ENCODE measurements at regions not wholly inside any gene's neighbourhood (a gene's known extent, or its start where the extent isn't known, plus 50 kb on each side); places are given as distances from the start of the nearest gene placed in this dataset.
"Not testable (repeated sequence)": the region's sequence is repeated elsewhere in the genome, so short reads cannot be mapped to it uniquely, and the experiment has no call there.

GRCh38 chr1:168835176-168835575 lies 106.2 kb upstream of the DPT start:
- TF ChIP-seq CTCF (IDR thresholded peaks at IDR 0.05; ENCODE audit: low read depth, low read length) (no peak), POLR2A (IDR thresholded peaks at IDR 0.05; ENCODE audit: extremely low read depth, insufficient read length) (no peak), MAX (IDR thresholded peaks at IDR 0.05; ENCODE audit: low read depth, low read length) (no peak), MYC (IDR thresholded peaks at IDR 0.05; ENCODE audit: low read depth, low read length) (no peak)
- no peak for DNase-seq (ENCODE audit: low read depth)
- no peak overlapping the region for H3K4me3 ChIP-seq (ENCODE audit: low read depth, low read length)

- TF ChIP-seq POLR2A (IDR thresholded peaks at IDR 0.05; ENCODE audit: extremely low read depth, insufficient read length) (no peak), MAX (IDR thresholded peaks at IDR 0.05; ENCODE audit: low read depth, low read length) (no peak), MYC (IDR thresholded peaks at IDR 0.05; ENCODE audit: low read depth, low read length) (no peak), CTCF (IDR thresholded peaks at IDR 0.05; ENCODE audit: low read depth, low read length) (no peak)
- no peak for DNase-seq (ENCODE audit: low read depth)
- H3K4me3 ChIP-seq (ENCODE audit: low read depth, low read length), result no peak overlapping the region
Observed at GRCh38 chr1:168835791-168836190, 106.8 kb upstream of the DPT start.

GRCh38 chr1:168836469-168836868 lies 107.5 kb upstream of the DPT start:
- TF ChIP-seq MAX (IDR thresholded peaks at IDR 0.05; ENCODE audit: low read depth, low read length) (no peak), POLR2A (IDR thresholded peaks at IDR 0.05; ENCODE audit: extremely low read depth, insufficient read length) (no peak), CTCF (IDR thresholded peaks at IDR 0.05; ENCODE audit: low read depth, low read length) (no peak), MYC (IDR thresholded peaks at IDR 0.05; ENCODE audit: low read depth, low read length) (no peak)
- H3K4me3 ChIP-seq (ENCODE audit: low read depth, low read length), result no peak overlapping the region
- DNase-seq (ENCODE audit: low read depth), result no peak

GRCh38 chr1:168837230-168837629 lies 108.2 kb upstream of the DPT start:
- H3K4me3 ChIP-seq (ENCODE audit: low read depth, low read length); DNase-seq (ENCODE audit: low read depth): not testable (repeated sequence)

GRCh38 chr1:168842306-168842705 lies 113.3 kb upstream of the DPT start:
- TF ChIP-seq MYC (IDR thresholded peaks at IDR 0.05; ENCODE audit: low read depth, low read length) (no peak), MAX (IDR thresholded peaks at IDR 0.05; ENCODE audit: low read depth, low read length) (no peak)
- DNase-seq (ENCODE audit: low read depth), result no peak
- H3K4me3 ChIP-seq (ENCODE audit: low read depth, low read length), result no peak overlapping the region

- H3K4me3 ChIP-seq (ENCODE audit: low read depth, low read length), result no peak overlapping the region
- no peak for DNase-seq (ENCODE audit: low read depth)
- TF ChIP-seq MYC (IDR thresholded peaks at IDR 0.05; ENCODE audit: low read depth, low read length), result no peak
- no peak for TF ChIP-seq MAX (IDR thresholded peaks at IDR 0.05; ENCODE audit: low read depth, low read length)
- no peak for TF ChIP-seq CTCF (IDR thresholded peaks at IDR 0.05; ENCODE audit: low read depth, low read length)
- no peak for TF ChIP-seq POLR2A (IDR thresholded peaks at IDR 0.05; ENCODE audit: extremely low read depth, insufficient read length)
Observed at GRCh38 chr1:168842916-168843315, 113.9 kb upstream of the DPT start.

- no peak overlapping the region for H3K4me3 ChIP-seq (ENCODE audit: low read depth, low read length)
- TF ChIP-seq MYC (IDR thresholded peaks at IDR 0.05; ENCODE audit: low read depth, low read length), result no peak
- TF ChIP-seq CTCF (IDR thresholded peaks at IDR 0.05; ENCODE audit: low read depth, low read length), result no peak
- peak; percentile 5 for DNase-seq (ENCODE audit: low read depth)
Observed at GRCh38 chr1:168843401-168843800, 114.4 kb upstream of the DPT start.

Measured in NB4 (cell line).